ENCODE measurements at regions not wholly inside any gene's neighbourhood (a gene's known extent, or its start where the extent isn't known, plus 50 kb on each side); places are given as distances from the start of the nearest gene placed in this dataset.
"Not testable (repeated sequence)": the region's sequence is repeated elsewhere in the genome, so short reads cannot be mapped to it uniquely, and the experiment has no call there.

- peaks cover 4% of the 10 kb centered on the region for H3K9me3 Mint-ChIP-seq (ENCODE audit: unreplicated experiment)
- H3K27ac Mint-ChIP-seq (ENCODE audit: unreplicated experiment), result no peak overlapping the region
- DNase-seq, result no peak
- H3K4me3 Mint-ChIP-seq (ENCODE audit: unreplicated experiment), result no peak overlapping the region
- no peak for TF ChIP-seq CTCF (IDR thresholded peaks at IDR 0.05; ENCODE audit: partially characterized antibody, unreplicated experiment)
- H3K27me3 Mint-ChIP-seq (ENCODE audit: unreplicated experiment), result no peaks in the 10 kb centered on the region
- peaks cover 10% of the 10 kb centered on the region for H3K36me3 Mint-ChIP-seq (ENCODE audit: unreplicated experiment)
- no peaks in the 10 kb centered on the region for H3K4me1 Mint-ChIP-seq (ENCODE audit: low read depth, unreplicated experiment)
Measured at GRCh38 chr21:27555996-27556395, 589.1 kb upstream of the ADAMTS5 start.

GRCh38 chr21:27550287-27550686 is 583.4 kb upstream of the ADAMTS5 start:
- no peaks in the 10 kb centered on the region for H3K4me1 Mint-ChIP-seq (ENCODE audit: low read depth, unreplicated experiment)
- H3K27ac Mint-ChIP-seq (ENCODE audit: unreplicated experiment), result no peak overlapping the region
- H3K4me3 Mint-ChIP-seq (ENCODE audit: unreplicated experiment), result no peak overlapping the region
- H3K27me3 Mint-ChIP-seq (ENCODE audit: unreplicated experiment), result no peaks in the 10 kb centered on the region
- no peak for TF ChIP-seq CTCF (IDR thresholded peaks at IDR 0.05; ENCODE audit: partially characterized antibody, unreplicated experiment)
- peaks cover 2% of the 10 kb centered on the region for H3K9me3 Mint-ChIP-seq (ENCODE audit: unreplicated experiment)
- peaks cover 11% of the 10 kb centered on the region for H3K36me3 Mint-ChIP-seq (ENCODE audit: unreplicated experiment)
- no peak for DNase-seq

GRCh38 chr21:27548486-27548885 is 581.6 kb upstream of the ADAMTS5 start:
- Mint-ChIP-seq H3K9me3 (ENCODE audit: unreplicated experiment) (peaks cover 2% of the 10 kb centered on the region), H3K4me3 (ENCODE audit: unreplicated experiment) (no peak overlapping the region), H3K27ac (ENCODE audit: unreplicated experiment) (no peak overlapping the region), H3K36me3 (ENCODE audit: unreplicated experiment) (peaks cover 11% of the 10 kb centered on the region), H3K27me3 (ENCODE audit: unreplicated experiment) (no peaks in the 10 kb centered on the region), H3K4me1 (ENCODE audit: low read depth, unreplicated experiment) (no peaks in the 10 kb centered on the region)
- TF ChIP-seq CTCF (IDR thresholded peaks at IDR 0.05; ENCODE audit: partially characterized antibody, unreplicated experiment), result no peak
- DNase-seq, result no peak

- Mint-ChIP-seq H3K4me3 (ENCODE audit: unreplicated experiment) (no peak overlapping the region), H3K27ac (ENCODE audit: unreplicated experiment) (no peak overlapping the region), H3K27me3 (ENCODE audit: unreplicated experiment) (peaks cover 2% of the 10 kb centered on the region)
Measured at GRCh38 chr21:27545754-27546349, 579.0 kb upstream of the ADAMTS5 start.

GRCh38 chr21:27542126-27542525 is 575.2 kb upstream of the ADAMTS5 start:
- H3K27me3 Mint-ChIP-seq (ENCODE audit: unreplicated experiment); H3K9me3 Mint-ChIP-seq (ENCODE audit: unreplicated experiment); DNase-seq; H3K36me3 Mint-ChIP-seq (ENCODE audit: unreplicated experiment); H3K4me3 Mint-ChIP-seq (ENCODE audit: unreplicated experiment); H3K27ac Mint-ChIP-seq (ENCODE audit: unreplicated experiment); H3K4me1 Mint-ChIP-seq (ENCODE audit: low read depth, unreplicated experiment): not testable (repeated sequence)

More at GRCh38 chr21:27545754-27546349, 579.0 kb upstream of the ADAMTS5 start:
- no peak for TF ChIP-seq CTCF (IDR thresholded peaks at IDR 0.05; ENCODE audit: partially characterized antibody, unreplicated experiment)
- no peaks in the 10 kb centered on the region for H3K9me3 Mint-ChIP-seq (ENCODE audit: unreplicated experiment)
- no peaks in the 10 kb centered on the region for H3K36me3 Mint-ChIP-seq (ENCODE audit: unreplicated experiment)
- no peak for DNase-seq
- H3K4me1 Mint-ChIP-seq (ENCODE audit: low read depth, unreplicated experiment), result no peaks in the 10 kb centered on the region
